DOHH2 (cell line): ENCODE measurements at regions not wholly inside any gene's neighbourhood (a gene's known extent, or its start where the extent isn't known, plus 50 kb on each side); places are given as distances from the start of the nearest gene placed in this dataset.

Experiments used
- H3F3A ChIP-seq: fragments of 200-600 bp; sonication (generic), shearing (Covaris generic); 2 replicates; pipeline ENCODE4 v1.6.0; 2016; ENCODE audit warnings: antibody characterized with exemption, mild to moderate bottlenecking; ENCODE audit not compliant: control insufficient read depth, insufficient read depth
- H3K27ac ChIP-seq: fragments of 200-600 bp; sonication (generic); 2 replicates; pipeline ENCODE4 v1.5.1; 2014; ENCODE audit warnings: low read depth, mild to moderate bottlenecking, low read length, moderate library complexity
- H3K27me3 ChIP-seq: fragments of 200-600 bp; sonication (generic); 2 replicates; pipeline ENCODE4 v1.6.1; 2014; ENCODE audit warnings: mild to moderate bottlenecking, low read length, mixed read lengths; ENCODE audit not compliant: control insufficient read depth
- H3K36me3 ChIP-seq: fragments of 200-600 bp; sonication (generic); 2 replicates; pipeline ENCODE4 v1.6.1; 2014; ENCODE audit warnings: mild to moderate bottlenecking, low read length, moderate library complexity, mixed read lengths; ENCODE audit not compliant: control insufficient read depth
- H3K4me1 ChIP-seq: fragments of 200-600 bp; sonication (generic); 2 replicates; pipeline ENCODE4 v1.6.1; 2014; ENCODE audit warnings: mild to moderate bottlenecking, low read length, mixed read lengths; ENCODE audit not compliant: control insufficient read depth
- H3K4me2 ChIP-seq: fragments of 200-600 bp; sonication (generic); 2 replicates; pipeline ENCODE4 v1.6.0; 2014; ENCODE audit warnings: mild to moderate bottlenecking, low read length, moderate library complexity
- H3K4me3 ChIP-seq: fragments of 200-600 bp; sonication (generic); 2 replicates; pipeline ENCODE4 v1.5.1; 2014; ENCODE audit warnings: mild to moderate bottlenecking, low read length, mixed read lengths
- H3K79me2 ChIP-seq: fragments of 200-600 bp; sonication (generic); 2 replicates; pipeline ENCODE4 v1.6.1; 2014; ENCODE audit warnings: mild to moderate bottlenecking, low read length, mixed read lengths; ENCODE audit not compliant: control insufficient read depth
- H3K9me2 ChIP-seq: fragments of 200-600 bp; sonication (generic); replicated peaks from 2 replicates; pipeline ENCODE4 v1.6.1; 2014; ENCODE audit warnings: mild to moderate bottlenecking, low read length, mixed read lengths; ENCODE audit not compliant: control insufficient read depth
- H3K9me3 ChIP-seq: fragments of 200-600 bp; sonication (generic); 2 replicates; pipeline ENCODE4 v1.6.1; 2014; ENCODE audit warnings: antibody characterized with exemption, low read length, mixed read lengths; ENCODE audit not compliant: control insufficient read depth, insufficient read depth
- H4K20me1 ChIP-seq: fragments of 200-600 bp; sonication (generic); 2 replicates; pipeline ENCODE4 v1.6.0; 2014; ENCODE audit warnings: low read depth, mild to moderate bottlenecking, antibody characterized with exemption, low read length, moderate library complexity; ENCODE audit not compliant: control insufficient read depth, insufficient read depth
- CTCF ChIP-seq: fragments of 200-600 bp; sonication (generic); IDR thresholded peaks from one replicate; pipeline ENCODE4 v1.5.1; 2014; ENCODE audit warnings: antibody characterized with exemption, mild to moderate bottlenecking, low read depth, low read length; ENCODE audit not compliant: poor library complexity, severe bottlenecking
- EZH2phosphoT487 ChIP-seq: fragments of 200-600 bp; sonication (generic); IDR thresholded peaks from 2 replicates; pipeline ENCODE4 v1.6.1; 2017; ENCODE audit warnings: borderline replicate concordance, mild to moderate bottlenecking, antibody characterized with exemption, low read length, moderate library complexity, mixed read lengths

- Histone ChIP-seq H3K36me3 (no peaks in the 10 kb centered on the region), H3F3A (no peaks in the 10 kb centered on the region), H4K20me1 (no peaks in the 10 kb centered on the region), H3K9me2 (no peaks in the 10 kb centered on the region), H3K4me2 (no peak overlapping the region), H3K27ac (no peak overlapping the region), H3K9me3 (no peaks in the 10 kb centered on the region), H3K4me1 (no peaks in the 10 kb centered on the region), H3K27me3 (no peaks in the 10 kb centered on the region), H3K79me2 (no peaks in the 10 kb centered on the region), H3K4me3 (no peak overlapping the region)
- no peak for TF ChIP-seq CTCF
- TF ChIP-seq EZH2phosphoT487 = no peak
Measured at GRCh38 chr14:36013483-36013882, 163.0 kb downstream of the PTCSC3 start.

DNA sequence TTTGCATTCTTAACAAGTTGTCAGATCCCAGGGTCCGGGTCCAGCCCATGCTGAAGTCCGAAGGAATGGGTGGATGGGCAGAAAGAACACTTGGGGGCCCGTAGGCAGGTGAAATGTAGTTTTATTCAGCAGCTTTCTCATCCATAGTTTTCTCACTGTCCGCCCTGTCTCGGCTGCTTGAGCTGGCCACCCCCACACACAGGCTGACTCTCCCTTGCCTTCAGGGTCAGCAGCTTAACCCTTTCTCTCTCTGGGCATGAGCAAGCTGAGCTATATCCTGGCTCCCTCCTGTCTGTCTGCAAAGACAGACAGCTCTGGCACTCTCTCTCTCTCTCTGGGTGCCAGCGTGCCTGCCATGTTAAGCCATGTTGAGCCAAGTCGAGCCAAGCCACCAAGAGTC lies 163.9 kb downstream of the PTCSC3 start:
- TF ChIP-seq EZH2phosphoT487 (no peak), CTCF (no peak)
- no peaks in the 10 kb centered on the region for H3K27me3 ChIP-seq
- no peaks in the 10 kb centered on the region for H3K9me3 ChIP-seq

GRCh38 chr14:36009643-36010042 lies 166.9 kb downstream of the PTCSC3 start:
- Histone ChIP-seq H3K27ac (no peak overlapping the region), H3F3A (no peaks in the 10 kb centered on the region), H3K4me3 (no peak overlapping the region), H3K9me3 (no peaks in the 10 kb centered on the region), H4K20me1 (no peaks in the 10 kb centered on the region), H3K9me2 (no peaks in the 10 kb centered on the region), H3K4me2 (no peak overlapping the region), H3K27me3 (no peaks in the 10 kb centered on the region), H3K79me2 (no peaks in the 10 kb centered on the region), H3K36me3 (no peaks in the 10 kb centered on the region), H3K4me1 (no peaks in the 10 kb centered on the region)
- no peak for TF ChIP-seq CTCF
- no peak for TF ChIP-seq EZH2phosphoT487

More for the DNA sequence above, 163.9 kb downstream of the PTCSC3 start:
- no peaks in the 10 kb centered on the region for H3F3A ChIP-seq
- H3K4me3 ChIP-seq = no peak overlapping the region
- no peaks in the 10 kb centered on the region for H3K9me2 ChIP-seq
- no peaks in the 10 kb centered on the region for H4K20me1 ChIP-seq
- H3K4me1 ChIP-seq = no peaks in the 10 kb centered on the region
- H3K79me2 ChIP-seq = no peaks in the 10 kb centered on the region
- H3K36me3 ChIP-seq = no peaks in the 10 kb centered on the region
- no peak overlapping the region for H3K27ac ChIP-seq
- no peak overlapping the region for H3K4me2 ChIP-seq

- Histone ChIP-seq H3K4me3 (no peak overlapping the region), H3K27ac (no peak overlapping the region), H4K20me1 (no peaks in the 10 kb centered on the region), H3K9me2 (no peaks in the 10 kb centered on the region), H3K27me3 (no peaks in the 10 kb centered on the region), H3K36me3 (no peaks in the 10 kb centered on the region), H3K79me2 (no peaks in the 10 kb centered on the region), H3K4me2 (no peak overlapping the region), H3F3A (no peaks in the 10 kb centered on the region), H3K4me1 (no peaks in the 10 kb centered on the region), H3K9me3 (no peaks in the 10 kb centered on the region)
- TF ChIP-seq CTCF = no peak
- no peak for TF ChIP-seq EZH2phosphoT487
Measured at GRCh38 chr14:36006623-36007022, 169.9 kb downstream of the PTCSC3 start.
